ENCODE measurements at regions not wholly inside any gene's neighbourhood (a gene's known extent, or its start where the extent isn't known, plus 50 kb on each side); places are given as distances from the start of the nearest gene placed in this dataset.

DNA sequence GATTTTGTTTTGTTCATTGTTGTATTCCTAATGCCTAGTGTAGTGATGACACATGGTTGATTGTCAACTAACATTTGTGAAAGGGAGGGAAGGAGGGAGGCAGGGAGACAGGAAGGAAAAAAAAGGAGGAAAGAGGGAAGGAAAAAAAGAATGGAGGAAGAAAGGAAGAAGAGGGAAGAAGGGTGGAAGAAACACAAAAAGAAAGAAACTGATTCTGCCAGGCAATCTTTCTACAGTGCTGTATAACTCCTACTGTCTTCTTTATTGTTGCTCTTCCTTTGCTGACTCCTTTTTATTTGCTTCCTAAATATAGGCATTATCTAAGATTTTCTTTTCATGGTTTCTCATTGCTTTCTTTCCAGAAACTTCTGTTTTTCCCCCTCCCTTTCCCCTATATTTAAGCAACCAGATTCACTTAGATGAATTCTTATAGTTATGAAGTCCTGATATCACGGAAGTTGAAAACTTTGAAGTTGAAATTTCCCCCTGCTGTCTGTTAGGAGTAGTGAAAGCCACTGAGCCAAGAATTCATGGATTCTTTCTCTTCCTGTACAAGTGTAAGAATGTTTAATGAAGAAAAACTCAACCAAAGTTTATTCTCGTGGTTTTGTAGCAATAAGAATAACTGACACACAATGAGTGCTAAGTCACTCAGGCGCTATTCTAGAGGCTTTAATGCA lies 305.1 kb upstream of the FSHR start:
- no peak for TF ChIP-seq POLR2A (IDR thresholded peaks at IDR 0.05)
- TF ChIP-seq, protein P1, sequence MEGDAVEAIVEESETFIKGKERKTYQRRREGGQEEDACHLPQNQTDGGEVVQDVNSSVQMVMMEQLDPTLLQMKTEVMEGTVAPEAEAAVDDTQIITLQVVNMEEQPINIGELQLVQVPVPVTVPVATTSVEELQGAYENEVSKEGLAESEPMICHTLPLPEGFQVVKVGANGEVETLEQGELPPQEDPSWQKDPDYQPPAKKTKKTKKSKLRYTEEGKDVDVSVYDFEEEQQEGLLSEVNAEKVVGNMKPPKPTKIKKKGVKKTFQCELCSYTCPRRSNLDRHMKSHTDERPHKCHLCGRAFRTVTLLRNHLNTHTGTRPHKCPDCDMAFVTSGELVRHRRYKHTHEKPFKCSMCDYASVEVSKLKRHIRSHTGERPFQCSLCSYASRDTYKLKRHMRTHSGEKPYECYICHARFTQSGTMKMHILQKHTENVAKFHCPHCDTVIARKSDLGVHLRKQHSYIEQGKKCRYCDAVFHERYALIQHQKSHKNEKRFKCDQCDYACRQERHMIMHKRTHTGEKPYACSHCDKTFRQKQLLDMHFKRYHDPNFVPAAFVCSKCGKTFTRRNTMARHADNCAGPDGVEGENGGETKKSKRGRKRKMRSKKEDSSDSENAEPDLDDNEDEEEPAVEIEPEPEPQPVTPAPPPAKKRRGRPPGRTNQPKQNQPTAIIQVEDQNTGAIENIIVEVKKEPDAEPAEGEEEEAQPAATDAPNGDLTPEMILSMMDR (IDR thresholded peaks at IDR 0.05) = no peak
- Histone ChIP-seq H3K9me3 (no peaks in the 10 kb centered on the region), H3K4me1 (no peaks in the 10 kb centered on the region), H3K27ac (no peak overlapping the region), H3K36me3 (no peaks in the 10 kb centered on the region), H3K27me3 (no peaks in the 10 kb centered on the region), H3K4me3 (no peak overlapping the region)
- DNase-seq = no peak
- intact Hi-C loops (cut with DNase I; ENCODE audit: low total_unique reads) = no loop called here

DNA sequence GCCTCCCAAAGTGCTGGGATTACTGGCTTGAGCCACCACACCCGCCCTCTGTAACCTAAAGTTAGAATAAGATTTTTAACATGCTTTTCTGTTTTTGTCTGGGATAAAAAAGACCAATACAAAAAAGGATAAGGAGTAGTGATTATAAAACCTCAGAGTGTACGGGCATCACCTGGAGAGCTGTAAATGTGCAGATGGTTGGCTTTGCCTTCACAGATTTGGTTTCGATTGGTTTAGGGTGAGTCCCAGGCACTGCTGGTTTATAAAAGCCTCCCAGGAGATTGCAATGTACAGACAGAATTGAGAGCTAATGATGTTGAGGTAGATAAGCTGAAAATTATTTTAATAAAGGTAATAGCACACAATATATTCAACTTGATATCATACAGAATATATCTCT lies 289.7 kb upstream of the FSHR start:
- H3K36me3 ChIP-seq = no peaks in the 10 kb centered on the region
- TF ChIP-seq POLR2A (IDR thresholded peaks at IDR 0.05) = no peak
- TF ChIP-seq, protein P1 (IDR thresholded peaks at IDR 0.05) = no peak
- DNase-seq = no peak
- intact Hi-C loops (cut with DNase I; ENCODE audit: low total_unique reads) = no loop called here
- no peaks in the 10 kb centered on the region for H3K9me3 ChIP-seq
- no peak overlapping the region for H3K4me3 ChIP-seq
- no peak overlapping the region for H3K27ac ChIP-seq
- no peaks in the 10 kb centered on the region for H3K27me3 ChIP-seq
- H3K4me1 ChIP-seq = no peaks in the 10 kb centered on the region

DNA sequence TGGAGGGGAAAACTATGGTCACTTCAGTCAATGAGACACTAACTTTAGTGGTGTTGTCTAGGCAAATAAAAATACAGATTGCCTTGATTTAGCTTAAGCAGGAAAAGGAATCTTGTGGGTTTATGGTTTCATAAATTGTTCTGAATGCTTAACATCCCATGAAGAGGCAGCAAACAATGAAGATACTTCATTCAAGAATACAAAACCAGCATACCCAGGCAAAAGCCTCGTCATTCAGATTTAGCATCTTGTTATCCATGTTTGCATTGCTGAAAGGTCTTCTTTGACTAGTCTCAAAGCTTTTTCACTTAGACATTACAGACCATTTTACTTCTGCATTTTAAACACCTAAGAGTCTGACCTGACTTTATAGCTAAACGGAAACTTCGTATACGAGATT lies 272.7 kb upstream of the FSHR start:
- Histone ChIP-seq H3K4me1 (no peaks in the 10 kb centered on the region), H3K4me3 (no peak overlapping the region), H3K36me3 (no peaks in the 10 kb centered on the region), H3K27me3 (no peaks in the 10 kb centered on the region), H3K9me3 (no peaks in the 10 kb centered on the region), H3K27ac (no peak overlapping the region)
- intact Hi-C loops (cut with DNase I; ENCODE audit: low total_unique reads) = no loop called here
- TF ChIP-seq, protein P1 (IDR thresholded peaks at IDR 0.05) = no peak
- no peak for TF ChIP-seq POLR2A (IDR thresholded peaks at IDR 0.05)
- DNase-seq = no peak

DNA sequence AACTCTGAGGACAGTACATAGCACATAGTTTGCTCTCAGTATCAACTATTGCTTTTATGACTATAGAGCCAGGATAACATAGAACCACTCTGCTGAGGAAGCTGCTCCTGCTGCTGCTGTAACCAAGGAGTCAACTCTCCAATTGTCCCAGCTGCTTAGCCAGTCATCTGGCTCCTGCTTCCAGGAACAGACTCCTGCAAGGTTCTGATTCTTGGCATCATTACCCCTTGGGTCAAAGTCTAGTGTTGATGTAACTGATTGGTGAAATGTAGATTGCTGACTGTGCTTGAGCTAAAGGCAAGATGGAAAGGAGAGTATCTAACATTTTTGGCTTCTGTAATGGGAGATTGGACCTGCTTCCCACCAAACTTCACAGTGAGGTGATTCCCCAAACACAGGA lies 261.9 kb upstream of the FSHR start:
- Histone ChIP-seq H3K4me3 (no peak overlapping the region), H3K4me1 (no peaks in the 10 kb centered on the region), H3K27me3 (no peaks in the 10 kb centered on the region), H3K9me3 (no peaks in the 10 kb centered on the region), H3K27ac (no peak overlapping the region), H3K36me3 (no peaks in the 10 kb centered on the region)
- TF ChIP-seq POLR2A (IDR thresholded peaks at IDR 0.05) = no peak
- TF ChIP-seq, protein P1 (IDR thresholded peaks at IDR 0.05) = no peak
- no peak for DNase-seq
- intact Hi-C loops (cut with DNase I; ENCODE audit: low total_unique reads) = no loop called here

DNA sequence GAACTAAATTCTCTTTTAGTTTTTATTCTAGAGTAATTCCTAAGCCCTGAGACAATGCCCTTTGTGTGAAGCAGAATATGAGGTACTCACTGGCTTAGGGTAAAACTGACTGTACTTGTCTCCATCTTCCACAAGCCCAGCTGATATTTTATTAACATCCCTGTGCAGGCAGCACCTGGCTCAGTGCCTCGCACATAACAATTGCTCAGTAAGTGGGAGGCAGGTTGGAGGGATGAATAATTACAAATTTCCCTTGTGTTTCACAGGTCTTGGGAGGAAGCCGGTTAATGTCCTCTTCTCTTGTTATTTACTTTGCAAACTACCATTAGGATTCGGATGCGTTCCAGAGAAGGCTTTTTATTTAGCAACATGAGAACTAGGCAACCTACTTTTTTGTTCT lies 249.8 kb upstream of the FSHR start:
- Histone ChIP-seq H3K27ac (no peak overlapping the region), H3K36me3 (no peaks in the 10 kb centered on the region), H3K27me3 (no peaks in the 10 kb centered on the region), H3K4me3 (no peak overlapping the region), H3K9me3 (no peaks in the 10 kb centered on the region), H3K4me1 (no peaks in the 10 kb centered on the region)
- TF ChIP-seq, protein P1 (IDR thresholded peaks at IDR 0.05) = no peak
- TF ChIP-seq POLR2A (IDR thresholded peaks at IDR 0.05) = no peak
- DNase-seq = no peak
- intact Hi-C loops (cut with DNase I; ENCODE audit: low total_unique reads) = no loop called here

Data from uterus (tissue), 3 donors.